Dendritic cell treated with granulocyte-macrophage colony-stimulating factor and Interleukin-4, amounts not matched to agents 40 ng/mL and 50 ng/mL, for 4 days (primary cell): ENCODE measurements at regions not wholly inside any gene's neighbourhood (a gene's known extent, or its start where the extent isn't known, plus 50 kb on each side); places are given as distances from the start of the nearest gene placed in this dataset.

Experiments
- H3K27ac Mint-ChIP-seq: one replicate; pipeline ENCODE4 v1.8.0; 2022; ENCODE audit warnings: mild to moderate bottlenecking, mixed read lengths
- H3K27me3 Mint-ChIP-seq: one replicate; pipeline ENCODE4 v1.8.0; 2022; ENCODE audit warnings: mild to moderate bottlenecking, mixed read lengths
- H3K36me3 Mint-ChIP-seq: one replicate; pipeline ENCODE4 v1.8.0; 2022; ENCODE audit warnings: low read depth, mixed read lengths
- H3K4me1 Mint-ChIP-seq: one replicate; pipeline ENCODE4 v1.8.0; 2022; ENCODE audit warnings: low read depth, mixed read lengths
- H3K4me3 Mint-ChIP-seq: one replicate; pipeline ENCODE4 v1.8.0; 2022; ENCODE audit warnings: mild to moderate bottlenecking, moderate library complexity, mixed read lengths
- H3K9me3 Mint-ChIP-seq: one replicate; pipeline ENCODE4 v1.8.0; 2022; ENCODE audit warnings: mixed read lengths
- intact Hi-C: fragments of 100-400 bp; cut with micrococcal nuclease; formaldehyde crosslinking; loops from one replicate; pipeline ENCODE4 v1.15.0; 2022

- Mint-ChIP-seq H3K27ac (no peak overlapping the region), H3K27me3 (no peaks in the 10 kb centered on the region), H3K9me3 (no peaks in the 10 kb centered on the region), H3K4me3 (no peak overlapping the region), H3K4me1 (peaks cover 14% of the 10 kb centered on the region), H3K36me3 (no peaks in the 10 kb centered on the region)
- intact Hi-C loops, result no loop called here
Observed at GRCh38 chr12:89263900-89264299, 88.4 kb downstream of the DUSP6 start.

GRCh38 chr12:89262855-89263552 lies 89.3 kb downstream of the DUSP6 start:
- H3K36me3 Mint-ChIP-seq, result no peaks in the 10 kb centered on the region
- no peaks in the 10 kb centered on the region for H3K27me3 Mint-ChIP-seq
- intact Hi-C loops, result no loop called here
- no peak overlapping the region for H3K4me3 Mint-ChIP-seq
- no peak overlapping the region for H3K27ac Mint-ChIP-seq
- peaks cover 12% of the 10 kb centered on the region for H3K4me1 Mint-ChIP-seq
- H3K9me3 Mint-ChIP-seq, result peaks cover 8% of the 10 kb centered on the region

GRCh38 chr12:89261982-89262381 lies 90.3 kb downstream of the DUSP6 start:
- peaks cover 11% of the 10 kb centered on the region for H3K9me3 Mint-ChIP-seq
- H3K36me3 Mint-ChIP-seq, result no peaks in the 10 kb centered on the region
- H3K27ac Mint-ChIP-seq, result no peak overlapping the region
- H3K4me3 Mint-ChIP-seq, result no peak overlapping the region
- intact Hi-C loops, result no loop called here
- H3K27me3 Mint-ChIP-seq, result no peaks in the 10 kb centered on the region
- peaks cover 12% of the 10 kb centered on the region for H3K4me1 Mint-ChIP-seq

GRCh38 chr12:89260841-89261637 lies 91.3 kb downstream of the DUSP6 start:
- Mint-ChIP-seq H3K4me1 (peaks cover 3% of the 10 kb centered on the region), H3K9me3 (peaks cover 11% of the 10 kb centered on the region), H3K27me3 (no peaks in the 10 kb centered on the region), H3K4me3 (no peak overlapping the region), H3K36me3 (no peaks in the 10 kb centered on the region), H3K27ac (no peak overlapping the region)
- intact Hi-C loops, result no loop called here

GRCh38 chr12:89259821-89260220 lies 92.5 kb downstream of the DUSP6 start:
- H3K27me3 Mint-ChIP-seq, result no peaks in the 10 kb centered on the region
- no peaks in the 10 kb centered on the region for H3K36me3 Mint-ChIP-seq
- intact Hi-C loops, result no loop called here
- H3K27ac Mint-ChIP-seq, result no peak overlapping the region
- peaks cover 11% of the 10 kb centered on the region for H3K9me3 Mint-ChIP-seq
- no peak overlapping the region for H3K4me3 Mint-ChIP-seq
- no peaks in the 10 kb centered on the region for H3K4me1 Mint-ChIP-seq

- peaks cover 11% of the 10 kb centered on the region for H3K9me3 Mint-ChIP-seq
- H3K27me3 Mint-ChIP-seq, result no peaks in the 10 kb centered on the region
- peaks cover 5% of the 10 kb centered on the region for H3K4me1 Mint-ChIP-seq
- H3K36me3 Mint-ChIP-seq, result no peaks in the 10 kb centered on the region
- no peak overlapping the region for H3K27ac Mint-ChIP-seq
- H3K4me3 Mint-ChIP-seq, result no peak overlapping the region
- intact Hi-C loops, result no loop called here
Observed at GRCh38 chr12:89258240-89258969, 93.9 kb downstream of the DUSP6 start.

- intact Hi-C loops, result no loop called here
- Mint-ChIP-seq H3K27me3 (no peaks in the 10 kb centered on the region), H3K9me3 (peaks cover 11% of the 10 kb centered on the region), H3K27ac (no peak overlapping the region), H3K36me3 (no peaks in the 10 kb centered on the region), H3K4me3 (no peak overlapping the region), H3K4me1 (peaks cover 5% of the 10 kb centered on the region)
Observed at GRCh38 chr12:89257340-89257739, 95.0 kb downstream of the DUSP6 start.

- H3K36me3 Mint-ChIP-seq, result no peaks in the 10 kb centered on the region
- H3K4me3 Mint-ChIP-seq, result no peak overlapping the region
- H3K4me1 Mint-ChIP-seq, result peaks cover 18% of the 10 kb centered on the region
- H3K27me3 Mint-ChIP-seq, result no peaks in the 10 kb centered on the region
- no peak overlapping the region for H3K27ac Mint-ChIP-seq
- peaks cover 11% of the 10 kb centered on the region for H3K9me3 Mint-ChIP-seq
- intact Hi-C loops, result no loop called here
Observed at GRCh38 chr12:89256060-89256459, 96.2 kb downstream of the DUSP6 start.

GRCh38 chr12:89253488-89253887 lies 98.8 kb downstream of the DUSP6 start:
- peaks cover 8% of the 10 kb centered on the region for H3K9me3 Mint-ChIP-seq
- H3K27ac Mint-ChIP-seq, result no peak overlapping the region
- no peaks in the 10 kb centered on the region for H3K27me3 Mint-ChIP-seq
- intact Hi-C loops, result no loop called here
- H3K4me3 Mint-ChIP-seq, result no peak overlapping the region
- peaks cover 23% of the 10 kb centered on the region for H3K4me1 Mint-ChIP-seq
- H3K36me3 Mint-ChIP-seq, result no peaks in the 10 kb centered on the region

- no peaks in the 10 kb centered on the region for H3K27me3 Mint-ChIP-seq
- no peak overlapping the region for H3K27ac Mint-ChIP-seq
- no peaks in the 10 kb centered on the region for H3K36me3 Mint-ChIP-seq
- no peaks in the 10 kb centered on the region for H3K9me3 Mint-ChIP-seq
- intact Hi-C loops, result no loop called here
- H3K4me3 Mint-ChIP-seq, result no peak overlapping the region
- peaks cover 31% of the 10 kb centered on the region for H3K4me1 Mint-ChIP-seq
Observed at GRCh38 chr12:89252284-89252683, 100.0 kb downstream of the DUSP6 start.

GRCh38 chr12:89251342-89252271 lies 100.7 kb downstream of the DUSP6 start:
- Mint-ChIP-seq H3K4me3 (no peak overlapping the region), H3K27ac (no peak overlapping the region), H3K36me3 (no peaks in the 10 kb centered on the region), H3K27me3 (no peaks in the 10 kb centered on the region), H3K9me3 (no peaks in the 10 kb centered on the region), H3K4me1 (peaks cover 31% of the 10 kb centered on the region)
- intact Hi-C loops, result no loop called here

GRCh38 chr12:89250636-89251035 lies 101.7 kb downstream of the DUSP6 start:
- no peak overlapping the region for H3K27ac Mint-ChIP-seq
- intact Hi-C loops, result no loop called here
- no peak overlapping the region for H3K4me3 Mint-ChIP-seq
- H3K9me3 Mint-ChIP-seq, result no peaks in the 10 kb centered on the region
- no peaks in the 10 kb centered on the region for H3K36me3 Mint-ChIP-seq
- H3K27me3 Mint-ChIP-seq, result no peaks in the 10 kb centered on the region
- peaks cover 35% of the 10 kb centered on the region for H3K4me1 Mint-ChIP-seq

GRCh38 chr12:89250213-89250612 lies 102.1 kb downstream of the DUSP6 start:
- H3K27me3 Mint-ChIP-seq, result no peaks in the 10 kb centered on the region
- H3K9me3 Mint-ChIP-seq, result no peaks in the 10 kb centered on the region
- H3K36me3 Mint-ChIP-seq, result no peaks in the 10 kb centered on the region
- peaks cover 39% of the 10 kb centered on the region for H3K4me1 Mint-ChIP-seq
- intact Hi-C loops, result no loop called here
- no peak overlapping the region for H3K4me3 Mint-ChIP-seq
- no peak overlapping the region for H3K27ac Mint-ChIP-seq
